Karpas-422 (cell line): ENCODE measurements at regions not wholly inside any gene's neighbourhood (a gene's known extent, or its start where the extent isn't known, plus 50 kb on each side); places are given as distances from the start of the nearest gene placed in this dataset.
"Not testable (repeated sequence)": the region's sequence is repeated elsewhere in the genome, so short reads cannot be mapped to it uniquely, and the experiment has no call there.

ENCODE experiments used
- DNase-seq: peaks from one replicate; pipeline ENCODE4 v3.0.0-alpha.2; 2015
- H2AFZ ChIP-seq: fragments of 200-600 bp; sonication (generic); 2 replicates; pipeline ENCODE4 v1.6.1; 2014; ENCODE audit warnings: antibody characterized with exemption, low read length, mixed read lengths
- H3K27ac ChIP-seq: fragments of 200-600 bp; sonication (generic); 2 replicates; pipeline ENCODE4 v1.5.1; 2014; ENCODE audit warnings: mild to moderate bottlenecking, low read length, moderate library complexity
- H3K27me3 ChIP-seq: fragments of 200-600 bp; sonication (generic); 2 replicates; pipeline ENCODE4 v1.6.1; 2014; ENCODE audit warnings: low read length, mixed read lengths
- H3K36me3 ChIP-seq: fragments of 200-600 bp; sonication (generic); 2 replicates; pipeline ENCODE4 v1.6.1; 2014; ENCODE audit warnings: low read length, mixed read lengths; ENCODE audit not compliant: insufficient read depth
- H3K4me1 ChIP-seq: fragments of 200-600 bp; sonication (generic); 2 replicates; pipeline ENCODE4 v1.6.1; 2014; ENCODE audit warnings: mild to moderate bottlenecking, low read length, mixed read lengths
- H3K4me2 ChIP-seq: fragments of 200-600 bp; sonication (generic); 2 replicates; pipeline ENCODE4 v1.6.1; 2014; ENCODE audit warnings: low read length, low read depth, mild to moderate bottlenecking; ENCODE audit not compliant: poor library complexity, severe bottlenecking
- H3K4me3 ChIP-seq: fragments of 200-600 bp; sonication (generic); 2 replicates; pipeline ENCODE4 v1.5.1; 2014; ENCODE audit warnings: mild to moderate bottlenecking, antibody characterized with exemption, low read length, mixed read lengths
- H3K79me2 ChIP-seq: fragments of 200-600 bp; sonication (generic); 2 replicates; pipeline ENCODE4 v1.6.1; 2014; ENCODE audit warnings: mild to moderate bottlenecking, low read length, mixed read lengths
- H3K9ac ChIP-seq: fragments of 200-600 bp; sonication (generic); 2 replicates; pipeline ENCODE4 v1.6.0; 2014; ENCODE audit warnings: low read length
- H3K9me2 ChIP-seq: fragments of 200-600 bp; sonication (generic), shearing (Covaris generic); replicated peaks from 2 replicates; pipeline ENCODE4 v1.6.0; 2014; ENCODE audit warnings: mild to moderate bottlenecking, low read length, moderate library complexity; ENCODE audit not compliant: insufficient read depth
- H3K9me3 ChIP-seq: fragments of 300-700, 200-600 bp; sonication (generic); 2 replicates; pipeline ENCODE4 v1.6.1; 2014; ENCODE audit warnings: low read length, mixed read lengths
- H4K20me1 ChIP-seq: fragments of 200-600 bp; sonication (generic); 2 replicates; pipeline ENCODE4 v1.6.1; 2014; ENCODE audit warnings: mild to moderate bottlenecking, antibody characterized with exemption, low read length, low read depth; ENCODE audit not compliant: insufficient read depth

GRCh38 chr7:55708028-55708427 is 135.7 kb upstream of the VOPP1 start:
- H3K4me3 ChIP-seq, H3K27ac ChIP-seq, H3K27me3 ChIP-seq, DNase-seq, H2AFZ ChIP-seq, H3K9me2 ChIP-seq, H3K36me3 ChIP-seq, H3K9me3 ChIP-seq, H3K79me2 ChIP-seq, H4K20me1 ChIP-seq, H3K4me1 ChIP-seq, H3K9ac ChIP-seq, H3K4me2 ChIP-seq: not testable (repeated sequence)

GRCh38 chr7:55707410-55707809 is 135.1 kb upstream of the VOPP1 start:
- not testable (repeated sequence) for H3K9me2 ChIP-seq, H3K9ac ChIP-seq, H4K20me1 ChIP-seq, H3K27ac ChIP-seq, H3K36me3 ChIP-seq, H3K4me3 ChIP-seq, H3K27me3 ChIP-seq, H3K4me2 ChIP-seq, H3K9me3 ChIP-seq, H3K4me1 ChIP-seq, H2AFZ ChIP-seq, H3K79me2 ChIP-seq, DNase-seq

GRCh38 chr7:55706451-55707195 is 134.3 kb upstream of the VOPP1 start:
- H3K27ac ChIP-seq, H3K9me2 ChIP-seq, H4K20me1 ChIP-seq, H3K9me3 ChIP-seq, H3K4me2 ChIP-seq, H3K27me3 ChIP-seq, H2AFZ ChIP-seq, DNase-seq, H3K36me3 ChIP-seq, H3K9ac ChIP-seq, H3K4me3 ChIP-seq, H3K79me2 ChIP-seq, H3K4me1 ChIP-seq: not testable (repeated sequence)

- H3K4me2 ChIP-seq, H3K9me2 ChIP-seq, H3K9ac ChIP-seq, H3K79me2 ChIP-seq, H3K27me3 ChIP-seq, H3K4me3 ChIP-seq, H3K4me1 ChIP-seq, H3K36me3 ChIP-seq, H2AFZ ChIP-seq, H3K27ac ChIP-seq, H4K20me1 ChIP-seq, H3K9me3 ChIP-seq, DNase-seq: not testable (repeated sequence)
Measured at GRCh38 chr7:55705728-55706450, 133.6 kb upstream of the VOPP1 start.

- not testable (repeated sequence) for H3K4me2 ChIP-seq, H3K9me3 ChIP-seq, H4K20me1 ChIP-seq, H3K79me2 ChIP-seq, H3K4me1 ChIP-seq, H3K36me3 ChIP-seq, DNase-seq, H3K9me2 ChIP-seq, H3K9ac ChIP-seq, H3K27me3 ChIP-seq, H3K4me3 ChIP-seq, H2AFZ ChIP-seq, H3K27ac ChIP-seq
Measured at GRCh38 chr7:55702831-55703230, 130.5 kb upstream of the VOPP1 start.

GRCh38 chr7:55699450-55699842 is 127.1 kb upstream of the VOPP1 start:
- H4K20me1 ChIP-seq, H3K27me3 ChIP-seq, H3K36me3 ChIP-seq, H2AFZ ChIP-seq, H3K4me1 ChIP-seq, H3K79me2 ChIP-seq, H3K4me3 ChIP-seq, H3K9me3 ChIP-seq, H3K9me2 ChIP-seq, H3K9ac ChIP-seq, H3K4me2 ChIP-seq, H3K27ac ChIP-seq, DNase-seq: not testable (repeated sequence)

GRCh38 chr7:55698607-55699449 is 126.5 kb upstream of the VOPP1 start:
- not testable (repeated sequence) for H3K9me2 ChIP-seq, H3K9me3 ChIP-seq, H3K4me3 ChIP-seq, H3K9ac ChIP-seq, DNase-seq, H4K20me1 ChIP-seq, H3K4me1 ChIP-seq, H3K36me3 ChIP-seq, H3K27me3 ChIP-seq, H3K27ac ChIP-seq, H3K79me2 ChIP-seq, H3K4me2 ChIP-seq, H2AFZ ChIP-seq

GRCh38 chr7:55695893-55696701 is 123.8 kb upstream of the VOPP1 start:
- H3K9me3 ChIP-seq, H3K79me2 ChIP-seq, H2AFZ ChIP-seq, DNase-seq, H3K9me2 ChIP-seq, H3K9ac ChIP-seq, H3K27ac ChIP-seq, H4K20me1 ChIP-seq, H3K4me3 ChIP-seq, H3K36me3 ChIP-seq, H3K4me2 ChIP-seq, H3K27me3 ChIP-seq, H3K4me1 ChIP-seq: not testable (repeated sequence)
